ENCODE measurements at regions not wholly inside any gene's neighbourhood (a gene's known extent, or its start where the extent isn't known, plus 50 kb on each side); places are given as distances from the start of the nearest gene placed in this dataset.

- no peak for DNase-seq
Observed at GRCh38 chr12:11946161-11946560, 124.6 kb upstream of the BCL2L14 start.

- DNase-seq = no peak
Observed at GRCh38 chr12:11947213-11947612, 123.5 kb upstream of the BCL2L14 start.

GRCh38 chr12:11949738-11950411 lies 120.9 kb upstream of the BCL2L14 start:
- DNase-seq = peak; percentile 59

- no peak for DNase-seq
Observed at GRCh38 chr12:11951209-11951608, 119.5 kb upstream of the BCL2L14 start.

GRCh38 chr12:11953523-11953922 lies 117.2 kb upstream of the BCL2L14 start:
- no peak for DNase-seq

- DNase-seq = no peak
Observed at GRCh38 chr12:11954181-11954580, 116.6 kb upstream of the BCL2L14 start.

- DNase-seq = no peak
Observed at GRCh38 chr12:11958221-11959091, 112.3 kb upstream of the BCL2L14 start.

- no peak for DNase-seq
Observed at GRCh38 chr12:11959117-11959823, 111.5 kb upstream of the BCL2L14 start.

GRCh38 chr12:11960646-11961045 lies 110.1 kb upstream of the BCL2L14 start:
- DNase-seq = no peak

GRCh38 chr12:11961686-11962085 lies 109.1 kb upstream of the BCL2L14 start:
- no peak for DNase-seq

- DNase-seq = no peak
Observed at GRCh38 chr12:11962860-11963259, 107.9 kb upstream of the BCL2L14 start.

GRCh38 chr12:11963841-11964471 lies 106.8 kb upstream of the BCL2L14 start:
- no peak for DNase-seq

- DNase-seq = no peak
Observed at GRCh38 chr12:11965258-11965910, 105.4 kb upstream of the BCL2L14 start.

- DNase-seq = peak; percentile 40
Observed at GRCh38 chr12:11967376-11968047, 103.2 kb upstream of the BCL2L14 start.

GRCh38 chr12:11968048-11968383 lies 102.7 kb upstream of the BCL2L14 start:
- no peak for DNase-seq

- no peak for DNase-seq
Observed at GRCh38 chr12:11968516-11968915, 102.2 kb upstream of the BCL2L14 start.

- no peak for DNase-seq
Observed at GRCh38 chr12:11969437-11970154, 101.1 kb upstream of the BCL2L14 start.

- DNase-seq = no peak
Observed at GRCh38 chr12:11970155-11970520, 100.6 kb upstream of the BCL2L14 start.

- no peak for DNase-seq
Observed at GRCh38 chr12:11973396-11973795, 97.3 kb upstream of the BCL2L14 start.

- DNase-seq = no peak
Observed at GRCh38 chr12:11976005-11976404, 94.7 kb upstream of the BCL2L14 start.

- DNase-seq = no peak
Observed at GRCh38 chr12:11978726-11979384, 91.9 kb upstream of the BCL2L14 start.
